ENCODE measurements at regions not wholly inside any gene's neighbourhood (a gene's known extent, or its start where the extent isn't known, plus 50 kb on each side); places are given as distances from the start of the nearest gene placed in this dataset.
A peak's percentile ranks its signal among the peaks of the same experiment; 100 is the strongest.

DNA sequence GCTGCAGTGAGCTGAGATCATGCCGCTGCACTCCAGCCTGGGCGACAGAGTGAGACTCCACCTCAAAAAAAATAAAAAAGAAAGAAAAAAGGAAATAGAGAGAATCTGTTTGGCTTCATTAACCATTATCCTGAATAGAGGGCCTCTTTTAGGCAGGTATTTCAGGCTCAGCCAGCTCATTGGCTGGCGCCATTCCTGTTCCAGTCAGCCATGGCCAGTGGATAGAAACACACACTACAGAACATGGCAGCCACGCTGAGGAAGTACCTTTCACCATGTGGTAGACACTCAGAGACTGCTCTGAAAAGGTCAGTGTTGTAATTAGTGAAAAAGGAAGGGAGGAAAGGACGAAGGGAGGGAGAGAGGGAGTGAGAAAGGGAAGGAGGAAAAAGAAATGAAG lies 340.0 kb upstream of the ACTBL2 start:
- Histone ChIP-seq H3K9me3 (ENCODE audit: insufficient read depth, low read depth, low read length) (peaks cover 3% of the 10 kb centered on the region; the same call in 1 of the 2 replicates), H3K27ac (ENCODE audit: low read length) (no peak overlapping the region), H3K27me3 (ENCODE audit: insufficient read depth, low read length) (no peaks in the 10 kb centered on the region), H3K4me3 (ENCODE audit: low read length) (no peak overlapping the region), H3K36me3 (ENCODE audit: insufficient read depth, low read depth, low read length) (no peaks in the 10 kb centered on the region), H3K9ac (ENCODE audit: low read depth, low read length) (no peak overlapping the region), H3K4me1 (ENCODE audit: insufficient read depth, low read length) (no peaks in the 10 kb centered on the region)

- Histone ChIP-seq H3K9ac (ENCODE audit: low read depth, low read length) (no peak overlapping the region), H3K9me3 (ENCODE audit: insufficient read depth, low read depth, low read length) (peaks cover 3% of the 10 kb centered on the region; the same call in 1 of the 2 replicates), H3K36me3 (ENCODE audit: insufficient read depth, low read depth, low read length) (no peaks in the 10 kb centered on the region), H3K4me1 (ENCODE audit: insufficient read depth, low read length) (peaks cover 16% of the 10 kb centered on the region; the same call in 1 of the 2 replicates), H3K27me3 (ENCODE audit: insufficient read depth, low read length) (no peaks in the 10 kb centered on the region), H3K27ac (ENCODE audit: low read length) (no peak overlapping the region), H3K4me3 (ENCODE audit: low read length) (no peak overlapping the region)
Observed at GRCh38 chr5:57818397-57818796, 335.8 kb upstream of the ACTBL2 start.

- Histone ChIP-seq H3K4me3 (ENCODE audit: low read length) (no peak overlapping the region), H3K27ac (ENCODE audit: low read length) (no peak overlapping the region), H3K9ac (ENCODE audit: low read depth, low read length) (no peak overlapping the region), H3K36me3 (ENCODE audit: insufficient read depth, low read depth, low read length) (no peaks in the 10 kb centered on the region), H3K27me3 (ENCODE audit: insufficient read depth, low read length) (no peaks in the 10 kb centered on the region), H3K4me1 (ENCODE audit: insufficient read depth, low read length) (peaks cover 16% of the 10 kb centered on the region; the same call in 1 of the 2 replicates), H3K9me3 (ENCODE audit: insufficient read depth, low read depth, low read length) (peaks cover 3% of the 10 kb centered on the region; the same call in 1 of the 2 replicates)
Observed at GRCh38 chr5:57817924-57818323, 335.3 kb upstream of the ACTBL2 start.

- Histone ChIP-seq H3K4me1 (ENCODE audit: insufficient read depth, low read length) (peaks cover 16% of the 10 kb centered on the region; the same call in 1 of the 2 replicates), H3K27me3 (ENCODE audit: insufficient read depth, low read length) (no peaks in the 10 kb centered on the region), H3K27ac (ENCODE audit: low read length) (peak overlapping the region; percentile 26), H3K9ac (ENCODE audit: low read depth, low read length) (no peak overlapping the region), H3K4me3 (ENCODE audit: low read length) (no peak overlapping the region), H3K36me3 (ENCODE audit: insufficient read depth, low read depth, low read length) (no peaks in the 10 kb centered on the region), H3K9me3 (ENCODE audit: insufficient read depth, low read depth, low read length) (peaks cover 3% of the 10 kb centered on the region; the same call in 1 of the 2 replicates)
Observed at GRCh38 chr5:57817001-57817453, 334.4 kb upstream of the ACTBL2 start.

GRCh38 chr5:57816108-57816507 lies 333.5 kb upstream of the ACTBL2 start:
- peak overlapping the region; percentile 4; the same call in 1 of the 2 replicates for H3K9ac ChIP-seq (ENCODE audit: low read depth, low read length)
- H3K4me1 ChIP-seq (ENCODE audit: insufficient read depth, low read length): peaks cover 16% of the 10 kb centered on the region; the same call in 1 of the 2 replicates
- H3K27ac ChIP-seq (ENCODE audit: low read length): peak overlapping the region; percentile 26
- H3K27me3 ChIP-seq (ENCODE audit: insufficient read depth, low read length): no peaks in the 10 kb centered on the region
- H3K4me3 ChIP-seq (ENCODE audit: low read length): no peak overlapping the region
- H3K9me3 ChIP-seq (ENCODE audit: insufficient read depth, low read depth, low read length): peaks cover 3% of the 10 kb centered on the region; the same call in 1 of the 2 replicates
- no peaks in the 10 kb centered on the region for H3K36me3 ChIP-seq (ENCODE audit: insufficient read depth, low read depth, low read length)

- Histone ChIP-seq H3K4me3 (ENCODE audit: low read length) (no peak overlapping the region), H3K9me3 (ENCODE audit: insufficient read depth, low read depth, low read length) (no peaks in the 10 kb centered on the region), H3K9ac (ENCODE audit: low read depth, low read length) (no peak overlapping the region), H3K4me1 (ENCODE audit: insufficient read depth, low read length) (no peaks in the 10 kb centered on the region), H3K27me3 (ENCODE audit: insufficient read depth, low read length) (no peaks in the 10 kb centered on the region), H3K36me3 (ENCODE audit: insufficient read depth, low read depth, low read length) (no peaks in the 10 kb centered on the region), H3K27ac (ENCODE audit: low read length) (no peak overlapping the region)
Observed at GRCh38 chr5:57805732-57806131, 323.1 kb upstream of the ACTBL2 start.

- H3K27ac ChIP-seq (ENCODE audit: low read length): no peak overlapping the region
- H3K27me3 ChIP-seq (ENCODE audit: insufficient read depth, low read length): no peaks in the 10 kb centered on the region
- no peaks in the 10 kb centered on the region for H3K36me3 ChIP-seq (ENCODE audit: insufficient read depth, low read depth, low read length)
- H3K4me1 ChIP-seq (ENCODE audit: insufficient read depth, low read length): no peaks in the 10 kb centered on the region
- no peak overlapping the region for H3K9ac ChIP-seq (ENCODE audit: low read depth, low read length)
- H3K4me3 ChIP-seq (ENCODE audit: low read length): no peak overlapping the region
- no peaks in the 10 kb centered on the region for H3K9me3 ChIP-seq (ENCODE audit: insufficient read depth, low read depth, low read length)
Observed at GRCh38 chr5:57805170-57805569, 322.6 kb upstream of the ACTBL2 start.

- Histone ChIP-seq H3K36me3 (ENCODE audit: insufficient read depth, low read depth, low read length) (no peaks in the 10 kb centered on the region), H3K9me3 (ENCODE audit: insufficient read depth, low read depth, low read length) (no peaks in the 10 kb centered on the region), H3K4me3 (ENCODE audit: low read length) (no peak overlapping the region), H3K4me1 (ENCODE audit: insufficient read depth, low read length) (no peaks in the 10 kb centered on the region), H3K27me3 (ENCODE audit: insufficient read depth, low read length) (no peaks in the 10 kb centered on the region), H3K27ac (ENCODE audit: low read length) (no peak overlapping the region), H3K9ac (ENCODE audit: low read depth, low read length) (no peak overlapping the region)
Observed at GRCh38 chr5:57804505-57804904, 321.9 kb upstream of the ACTBL2 start.

DNA sequence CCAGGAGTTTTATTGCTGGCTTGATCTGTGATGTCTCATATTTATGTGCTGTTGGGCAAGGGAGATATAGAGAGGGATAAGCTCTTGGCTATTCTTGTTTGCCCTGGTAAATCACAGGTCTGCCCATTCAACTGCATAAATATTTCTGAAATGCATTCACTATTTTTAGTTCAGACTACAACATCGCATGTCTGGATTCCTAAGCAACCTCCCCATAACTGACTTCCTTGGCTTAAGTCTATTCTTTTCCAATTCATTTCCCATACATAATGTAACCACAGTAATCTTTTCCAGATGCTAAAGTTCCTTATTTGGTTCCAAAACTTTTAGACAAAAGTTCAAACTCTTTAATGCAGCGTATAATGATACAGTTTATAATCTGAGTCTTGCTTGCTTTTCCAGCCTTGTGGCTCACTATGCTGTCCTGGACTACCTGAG lies 321.4 kb upstream of the ACTBL2 start:
- H3K36me3 ChIP-seq (ENCODE audit: insufficient read depth, low read depth, low read length): no peaks in the 10 kb centered on the region
- H3K27me3 ChIP-seq (ENCODE audit: insufficient read depth, low read length): no peaks in the 10 kb centered on the region
- H3K9ac ChIP-seq (ENCODE audit: low read depth, low read length): no peak overlapping the region
- H3K9me3 ChIP-seq (ENCODE audit: insufficient read depth, low read depth, low read length): no peaks in the 10 kb centered on the region
- no peak overlapping the region for H3K4me3 ChIP-seq (ENCODE audit: low read length)
- no peaks in the 10 kb centered on the region for H3K4me1 ChIP-seq (ENCODE audit: insufficient read depth, low read length)
- H3K27ac ChIP-seq (ENCODE audit: low read length): no peak overlapping the region

- no peaks in the 10 kb centered on the region for H3K9me3 ChIP-seq (ENCODE audit: insufficient read depth, low read depth, low read length)
- H3K4me1 ChIP-seq (ENCODE audit: insufficient read depth, low read length): no peaks in the 10 kb centered on the region
- no peak overlapping the region for H3K4me3 ChIP-seq (ENCODE audit: low read length)
- H3K27me3 ChIP-seq (ENCODE audit: insufficient read depth, low read length): no peaks in the 10 kb centered on the region
- H3K36me3 ChIP-seq (ENCODE audit: insufficient read depth, low read depth, low read length): no peaks in the 10 kb centered on the region
- H3K27ac ChIP-seq (ENCODE audit: low read length): no peak overlapping the region
- no peak overlapping the region for H3K9ac ChIP-seq (ENCODE audit: low read depth, low read length)
Observed at GRCh38 chr5:57802131-57802530, 319.5 kb upstream of the ACTBL2 start.

DNA sequence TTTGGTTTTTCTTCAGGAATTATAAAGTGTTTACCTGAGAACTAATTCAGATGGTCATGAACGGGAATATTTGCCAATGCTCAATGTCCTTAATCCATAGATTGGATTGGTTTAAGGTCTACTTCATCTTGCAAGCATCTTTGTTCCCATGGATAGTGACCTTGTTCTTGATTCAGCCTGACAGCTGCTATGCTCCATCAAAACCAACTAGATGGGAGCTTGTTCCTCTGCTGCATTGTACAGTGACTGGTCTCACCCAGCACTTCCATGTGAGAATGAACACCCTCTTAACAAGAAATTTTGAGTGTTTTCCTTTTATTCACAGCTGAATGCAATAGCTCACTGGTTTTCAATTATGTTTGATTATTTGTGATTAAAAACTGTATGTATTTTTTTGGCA lies 312.6 kb upstream of the ACTBL2 start:
- H3K9me3 ChIP-seq (ENCODE audit: insufficient read depth, low read depth, low read length): no peaks in the 10 kb centered on the region
- H3K4me1 ChIP-seq (ENCODE audit: insufficient read depth, low read length): no peaks in the 10 kb centered on the region
- H3K27me3 ChIP-seq (ENCODE audit: insufficient read depth, low read length): no peaks in the 10 kb centered on the region
- H3K4me3 ChIP-seq (ENCODE audit: low read length): no peak overlapping the region
- H3K27ac ChIP-seq (ENCODE audit: low read length): no peak overlapping the region
- no peaks in the 10 kb centered on the region for H3K36me3 ChIP-seq (ENCODE audit: insufficient read depth, low read depth, low read length)
- no peak overlapping the region for H3K9ac ChIP-seq (ENCODE audit: low read depth, low read length)

DNA sequence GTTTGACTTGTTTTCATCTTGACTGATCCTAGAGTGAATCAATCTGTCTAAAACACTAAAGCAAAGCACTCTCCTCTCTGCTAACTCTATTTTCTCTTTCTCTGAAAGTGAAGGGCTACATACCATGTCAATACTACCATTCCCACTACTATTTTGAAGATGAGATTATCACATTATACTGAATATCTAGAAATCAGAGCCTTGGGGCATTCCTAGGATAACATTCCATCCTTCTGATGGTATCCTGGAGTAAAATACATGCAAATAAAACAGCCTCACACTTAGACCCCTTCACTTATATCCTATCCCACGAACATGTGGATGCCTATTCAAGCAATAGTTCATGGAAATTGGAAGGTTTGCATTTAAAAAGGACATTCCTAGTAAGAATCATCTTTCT lies 309.3 kb upstream of the ACTBL2 start:
- Histone ChIP-seq H3K36me3 (ENCODE audit: insufficient read depth, low read depth, low read length) (no peaks in the 10 kb centered on the region), H3K9me3 (ENCODE audit: insufficient read depth, low read depth, low read length) (no peaks in the 10 kb centered on the region), H3K9ac (ENCODE audit: low read depth, low read length) (no peak overlapping the region), H3K27me3 (ENCODE audit: insufficient read depth, low read length) (no peaks in the 10 kb centered on the region), H3K27ac (ENCODE audit: low read length) (no peak overlapping the region), H3K4me3 (ENCODE audit: low read length) (no peak overlapping the region), H3K4me1 (ENCODE audit: insufficient read depth, low read length) (no peaks in the 10 kb centered on the region)
